Heart right ventricle (tissue), 16 donors: ENCODE measurements at regions not wholly inside any gene's neighbourhood (a gene's known extent, or its start where the extent isn't known, plus 50 kb on each side); places are given as distances from the start of the nearest gene placed in this dataset.
"Not testable (repeated sequence)": the region's sequence is repeated elsewhere in the genome, so short reads cannot be mapped to it uniquely, and the experiment has no call there.

Source experiments
- ATAC-seq, 8 donors: fragments of 200-7000 bp; cut with Tn5 transposase; one replicate each; pipeline ENCODE4 v1.9.1; 2020; ENCODE audit warnings: mild to moderate bottlenecking in 8 of 8, moderate library complexity in 8 of 8, moderate number of reproducible peaks in 1 of 8
- DNase-seq, 2 donors: peaks; one replicate each; pipeline ENCODE4 v3.0.0-alpha.2; 2020
- H3K27ac ChIP-seq, 10 donors: fragments of 200-600 bp; sonication (generic) in 2 of 10; one replicate each; pipeline versions ENCODE4 v1.5.0 to v1.8.0; 2020 to 2022; ENCODE audit warnings: mild to moderate bottlenecking in 3 of 10
- H3K27me3 ChIP-seq, 7 donors: fragments of 200-600 bp; one replicate each; pipeline ENCODE4 v1.8.0; 2021 to 2022; ENCODE audit warnings: mild to moderate bottlenecking in 2 of 7
- H3K36me3 ChIP-seq, 9 donors: fragments of 200-600 bp; sonication (generic) in 1 of 9; one replicate each; pipeline versions ENCODE4 v1.5.0 to v1.8.0; 2020 to 2022; ENCODE audit warnings: mild to moderate bottlenecking in 2 of 9
- H3K4me1 ChIP-seq, 9 donors: fragments of 200-600 bp; sonication (generic) in 1 of 9; one replicate each; pipeline versions ENCODE4 v1.5.0 to v1.8.0; 2020 to 2022; ENCODE audit warnings: mild to moderate bottlenecking in 4 of 9
- H3K4me3 ChIP-seq, 10 donors: fragments of 200-600 bp; sonication (generic) in 2 of 10; one replicate each; pipeline versions ENCODE4 v1.5.0 to v1.8.0; 2020 to 2022; ENCODE audit warnings: mild to moderate bottlenecking in 7 of 10, moderate library complexity in 2 of 10
- H3K9me3 ChIP-seq, 11 donors: fragments of 200-600 bp in 10 of 11; sonication (generic) in 2 of 11; one replicate each; pipeline versions ENCODE4 v1.5.0 to v1.8.0; 2013 to 2022; ENCODE audit warnings: mild to moderate bottlenecking in 2 of 11, control low read depth in 1 of 11, moderate library complexity in 1 of 11
- CTCF ChIP-seq, 9 donors: fragments of 200-600 bp; sonication (generic) in 2 of 9; IDR thresholded peaks; one replicate each; pipeline versions ENCODE4 v1.5.0 to v1.8.0; 2021 to 2022; ENCODE audit warnings: antibody characterized with exemption in 9 of 9, mild to moderate bottlenecking in 5 of 9, moderate library complexity in 1 of 9
- WGBS, 2 donors: extraction: QIAGEN DNeasy Blood & Tissue Kit; methylation state at CpG; one replicate each; pipeline ENCODE4 v1.1.7; 2013; ENCODE audit warnings: inconsistent platforms in 1 of 2; 5-methylcytosine and 5-hydroxymethylcytosine counted together
- intact Hi-C, 10 donors: fragments of 100-400 bp; cut with DNase I; formaldehyde crosslinking; loops; one replicate each; pipeline versions ENCODE4 v1.11.1 to v1.14.2; 2022
- donor health status: Arrhythmogenic right ventricular cardiomyopathy.
- donor health status: ischemic (EF 13 %, LVEDD 7.1; RV severe dilation, severe dysfunction).
- donor health status: healthy with polysubstance abuse.
- donor health status: DM: no; HTN: yes; CAD: no.
- donor health status: DM: no; HTN: no; CAD: no.
- donor health status: ischemic (EF 25% LVEDD 6.9; RV normal size, moderate dysfunction).
- donor health status: ischemic (EF 25% LVEDD 5.7; RV mildly dilated, moderate dysfunction).
- donor health status: healthy.
- donor health status: DM: yes; HTN: yes; CAD: no.
- donor health status: Ischemic cardiomyopathy.
- donor health status: ischemic (EF 35%, LVEDD 5.7; RV mildly dilated, moderate dysfunction).
- donor health status: nonischemic (EF 11% LVEDD 7.7; RV severe dilation, severe dysfunction).
- donor health status: DM: yes; HTN: yes; CAD: no.
- donor health status: PGD.
- donor health status: ischemic (EF 29% LVEDD 5.4; RV normal size, mild dysfunction).
- donor health status: nonischemic (EF 23%, LVEDD 6.1; RV moderate dilation, normal function).

- H3K4me3 ChIP-seq, result no peak overlapping the region
- intact Hi-C loops, result no loop called here
- no peaks in the 10 kb centered on the region for H3K36me3 ChIP-seq
- ATAC-seq (no peak), DNase-seq (no peak)
- no peak for TF ChIP-seq CTCF (IDR thresholded peaks at IDR 0.05)
- H3K4me1 ChIP-seq, result no peaks in the 10 kb centered on the region
- H3K27ac ChIP-seq, result no peak overlapping the region
- 92 to 95% methylated on average over 4 of the region's 4 CpGs for WGBS, 2 donors
- peaks cover 0 to 15% (median 0%) of the 10 kb centered on the region in 11 donors for H3K9me3 ChIP-seq
- H3K27me3 ChIP-seq, result no peaks in the 10 kb centered on the region
Measured at GRCh38 chr6:141202626-141203025, 930.1 kb upstream of the GJE1 start.

DNA sequence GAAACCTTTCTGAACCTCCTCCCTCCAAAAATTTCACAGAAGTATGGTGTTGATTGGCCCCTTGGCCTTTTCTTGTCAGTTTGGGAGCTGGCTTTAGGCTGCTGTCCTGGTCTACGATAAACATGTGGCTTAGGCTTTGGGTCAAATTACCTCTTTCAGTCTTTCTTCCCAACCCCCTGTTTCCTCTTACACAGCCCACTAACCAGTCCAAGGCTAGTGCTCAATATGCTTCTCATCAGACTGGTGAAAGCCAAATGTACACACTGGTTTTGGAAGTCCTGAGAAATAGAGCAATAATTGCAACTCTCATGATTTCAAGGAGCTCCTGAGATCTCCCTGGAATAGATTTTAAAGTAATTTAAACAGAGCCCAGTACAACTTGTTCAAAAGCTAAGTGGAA lies 933.7 kb upstream of the GJE1 start:
- DNase-seq (no peak), ATAC-seq (peak in 1 of 8 donors; percentile 50)
- Histone ChIP-seq H3K9me3 (peaks cover 0 to 13% (median under 1%) of the 10 kb centered on the region in 11 donors), H3K4me3 (no peak overlapping the region), H3K27ac (no peak overlapping the region), H3K27me3 (no peaks in the 10 kb centered on the region), H3K36me3 (no peaks in the 10 kb centered on the region), H3K4me1 (no peaks in the 10 kb centered on the region)
- intact Hi-C loops, result no loop called here
- 53% methylated on average over 1 of the region's 1 CpG for WGBS, 2 donors
- no peak for TF ChIP-seq CTCF (IDR thresholded peaks at IDR 0.05)

GRCh38 chr6:141195251-141195832 lies 937.4 kb upstream of the GJE1 start:
- Histone ChIP-seq H3K4me3 (no peak overlapping the region), H3K27me3 (no peaks in the 10 kb centered on the region), H3K4me1 (no peaks in the 10 kb centered on the region), H3K27ac (no peak overlapping the region), H3K36me3 (no peaks in the 10 kb centered on the region), H3K9me3 (peaks cover 0 to 46% (median 17%) of the 10 kb centered on the region in 11 donors)
- TF ChIP-seq CTCF (IDR thresholded peaks at IDR 0.05), result no peak
- intact Hi-C loops, result no loop called here
- WGBS, 2 donors, result 89 to 93% methylated on average over 6 of the region's 6 CpGs
- ATAC-seq (no peak), DNase-seq (no peak)

DNA sequence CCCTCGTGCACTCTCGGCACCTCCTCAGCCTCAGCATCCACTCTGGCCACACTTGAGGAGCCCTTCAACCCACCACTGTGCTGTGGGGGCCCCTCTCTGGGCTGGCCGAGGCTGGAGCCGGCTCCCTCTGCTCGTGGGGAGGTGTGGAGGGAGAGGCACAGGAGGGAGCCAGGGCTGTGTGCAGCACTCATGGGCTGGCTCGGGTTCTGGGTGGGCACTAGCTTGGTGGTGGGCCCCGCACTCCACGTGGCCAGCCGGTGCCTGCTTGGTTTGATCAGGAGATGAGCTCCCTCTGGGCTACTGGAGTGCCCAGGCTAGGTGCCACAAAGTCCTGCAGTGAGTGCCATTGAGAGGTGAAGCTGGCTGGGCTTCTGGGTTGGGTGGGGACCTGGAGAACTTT lies 949.4 kb upstream of the GJE1 start:
- no peak overlapping the region for H3K27ac ChIP-seq
- 96% methylated on average over 9 of the region's 9 CpGs for WGBS, 2 donors
- no peak for DNase-seq
- no peaks in the 10 kb centered on the region for H3K4me1 ChIP-seq
- H3K27me3 ChIP-seq, result no peaks in the 10 kb centered on the region
- H3K4me3 ChIP-seq, result no peak overlapping the region
- intact Hi-C loops, result no loop called here
- peaks cover 0 to 35% (median 7%) of the 10 kb centered on the region in 11 donors for H3K9me3 ChIP-seq
- ATAC-seq, result no peak
- no peaks in the 10 kb centered on the region for H3K36me3 ChIP-seq
- no peak for TF ChIP-seq CTCF (IDR thresholded peaks at IDR 0.05)

GRCh38 chr6:141175458-141175857 lies 957.3 kb upstream of the GJE1 start:
- H3K4me1 ChIP-seq, DNase-seq, ATAC-seq, H3K27me3 ChIP-seq, intact Hi-C loops, H3K36me3 ChIP-seq, H3K4me3 ChIP-seq, H3K27ac ChIP-seq: not testable (repeated sequence)
- H3K9me3 ChIP-seq, result peaks cover 0 to 21% (median 5%) of the 10 kb centered on the region in 11 donors
- 93 to 96% methylated on average over 5 of the region's 5 CpGs for WGBS, 2 donors
